ENCODE measurements at regions not wholly inside any gene's neighbourhood (a gene's known extent, or its start where the extent isn't known, plus 50 kb on each side); places are given as distances from the start of the nearest gene placed in this dataset.
"Not testable (repeated sequence)": the region's sequence is repeated elsewhere in the genome, so short reads cannot be mapped to it uniquely, and the experiment has no call there.

GRCh38 chr5:12570688-12571087 lies 666.4 kb upstream of the CTNND2 start:
- ATAC-seq (replicated peaks in 1 of 4) (no peak), DNase-seq (no peak)
- ChIA-PET CTCF (no interaction called here), POLR2A (no interaction called here)
- Histone ChIP-seq H3K4me3 (ENCODE audit: control insufficient read depth in 1 of 2, extremely low read depth in 1 of 2, low read length in 1 of 2) (no peak overlapping the region), H3K9me3 (no peaks in the 10 kb centered on the region), H3K36me3 (ENCODE audit: control insufficient read depth in 2 of 2, extremely low read depth in 1 of 2, insufficient read depth in 1 of 2, low read length in 1 of 2) (no peaks in the 10 kb centered on the region), H3K27me3 (replicated peaks in 1 of 2; ENCODE audit: control insufficient read depth in 2 of 2, extremely low read depth in 1 of 2, insufficient read depth in 2 of 2, low read length in 1 of 2) (no peaks in the 10 kb centered on the region), H3K27ac (ENCODE audit: low read length) (no peak overlapping the region), H3K4me1 (ENCODE audit: control insufficient read depth in 1 of 2, extremely low read depth in 1 of 2, insufficient read depth in 2 of 2, low read length in 2 of 2) (no peaks in the 10 kb centered on the region)
- Mint-ChIP-seq H3K36me3 (no peaks in the 10 kb centered on the region), H3K27ac (no peak overlapping the region), H3K9me3 (peaks cover 0 to 6% (median 6%) of the 10 kb centered on the region in 3 donors), H3K4me1 (no peaks in the 10 kb centered on the region), H3K4me3 (no peak overlapping the region), H3K27me3 (no peaks in the 10 kb centered on the region)
- WGBS (ENCODE audit: insufficient coverage): 80% methylated on average over 1 of the region's 1 CpG

- ChIA-PET CTCF (no interaction called here), POLR2A (no interaction called here)
- Histone ChIP-seq H3K27me3 (replicated peaks in 1 of 2; ENCODE audit: control insufficient read depth in 2 of 2, extremely low read depth in 1 of 2, insufficient read depth in 2 of 2, low read length in 1 of 2) (no peaks in the 10 kb centered on the region), H3K4me3 (ENCODE audit: control insufficient read depth in 1 of 2, extremely low read depth in 1 of 2, low read length in 1 of 2) (no peak overlapping the region), H3K36me3 (ENCODE audit: control insufficient read depth in 2 of 2, extremely low read depth in 1 of 2, insufficient read depth in 1 of 2, low read length in 1 of 2) (no peaks in the 10 kb centered on the region), H3K9me3 (no peaks in the 10 kb centered on the region), H3K4me1 (ENCODE audit: control insufficient read depth in 1 of 2, extremely low read depth in 1 of 2, insufficient read depth in 2 of 2, low read length in 2 of 2) (no peaks in the 10 kb centered on the region), H3K27ac (ENCODE audit: low read length) (no peak overlapping the region)
- no peak for DNase-seq
- H3K27me3 Mint-ChIP-seq: no peaks in the 10 kb centered on the region
- H3K27ac Mint-ChIP-seq: no peak overlapping the region
- H3K9me3 Mint-ChIP-seq: peaks cover 3 to 16% (median 10%) of the 10 kb centered on the region in 3 donors
- no peak for ATAC-seq (replicated peaks in 1 of 4)
- no peaks in the 10 kb centered on the region for H3K36me3 Mint-ChIP-seq
- no CpG with 5 or more reads among the region's 1 CpG for WGBS (ENCODE audit: insufficient coverage)
- no peaks in the 10 kb centered on the region for H3K4me1 Mint-ChIP-seq
- H3K4me3 Mint-ChIP-seq: no peak overlapping the region
Measured at GRCh38 chr5:12566441-12566840, 662.2 kb upstream of the CTNND2 start.

- ATAC-seq (replicated peaks in 1 of 4): no peak
- no peak for DNase-seq
- POLR2A ChIA-PET: no interaction called here
- peaks cover 0 to 13% (median 9%) of the 10 kb centered on the region in 3 donors for H3K9me3 Mint-ChIP-seq
- H3K4me3 Mint-ChIP-seq: no peak overlapping the region
- Histone ChIP-seq H3K4me1 (ENCODE audit: control insufficient read depth in 1 of 2, extremely low read depth in 1 of 2, insufficient read depth in 2 of 2, low read length in 2 of 2) (no peaks in the 10 kb centered on the region), H3K36me3 (ENCODE audit: control insufficient read depth in 2 of 2, extremely low read depth in 1 of 2, insufficient read depth in 1 of 2, low read length in 1 of 2) (no peaks in the 10 kb centered on the region), H3K27me3 (replicated peaks in 1 of 2; ENCODE audit: control insufficient read depth in 2 of 2, extremely low read depth in 1 of 2, insufficient read depth in 2 of 2, low read length in 1 of 2) (no peaks in the 10 kb centered on the region), H3K4me3 (ENCODE audit: control insufficient read depth in 1 of 2, extremely low read depth in 1 of 2, low read length in 1 of 2) (no peak overlapping the region), H3K9me3 (no peaks in the 10 kb centered on the region), H3K27ac (ENCODE audit: low read length) (no peak overlapping the region)
- H3K27ac Mint-ChIP-seq: no peak overlapping the region
- H3K27me3 Mint-ChIP-seq: no peaks in the 10 kb centered on the region
- CTCF ChIA-PET: no interaction called here
- WGBS (ENCODE audit: insufficient coverage): 57% methylated on average over 1 of the region's 2 CpGs
- no peaks in the 10 kb centered on the region for H3K36me3 Mint-ChIP-seq
- no peaks in the 10 kb centered on the region for H3K4me1 Mint-ChIP-seq
Measured at GRCh38 chr5:12557012-12557411, 652.8 kb upstream of the CTNND2 start.

GRCh38 chr5:12526113-12526512 lies 621.9 kb upstream of the CTNND2 start:
- H3K27ac ChIP-seq (ENCODE audit: low read length): no peak overlapping the region
- Mint-ChIP-seq H3K4me1 (no peaks in the 10 kb centered on the region), H3K27me3 (no peaks in the 10 kb centered on the region), H3K36me3 (no peaks in the 10 kb centered on the region), H3K27ac (no peak overlapping the region), H3K9me3 (peaks cover 5 to 10% (median 9%) of the 10 kb centered on the region in 3 donors), H3K4me3 (no peak overlapping the region)
- CTCF ChIA-PET: no interaction called here
- no peaks in the 10 kb centered on the region for H3K9me3 ChIP-seq
- no peaks in the 10 kb centered on the region for H3K36me3 ChIP-seq (ENCODE audit: control insufficient read depth in 2 of 2, extremely low read depth in 1 of 2, insufficient read depth in 1 of 2, low read length in 1 of 2)
- POLR2A ChIA-PET: no interaction called here
- no CpG with 5 or more reads among the region's 1 CpG for WGBS (ENCODE audit: insufficient coverage)
- H3K27me3 ChIP-seq (replicated peaks in 1 of 2; ENCODE audit: control insufficient read depth in 2 of 2, extremely low read depth in 1 of 2, insufficient read depth in 2 of 2, low read length in 1 of 2): no peaks in the 10 kb centered on the region
- DNase-seq (no peak), ATAC-seq (replicated peaks in 1 of 4) (no peak)
- H3K4me3 ChIP-seq (ENCODE audit: control insufficient read depth in 1 of 2, extremely low read depth in 1 of 2, low read length in 1 of 2): no peak overlapping the region
- H3K4me1 ChIP-seq (ENCODE audit: control insufficient read depth in 1 of 2, extremely low read depth in 1 of 2, insufficient read depth in 2 of 2, low read length in 2 of 2): no peaks in the 10 kb centered on the region

- Histone ChIP-seq H3K4me1 (ENCODE audit: control insufficient read depth in 1 of 2, extremely low read depth in 1 of 2, insufficient read depth in 2 of 2, low read length in 2 of 2) (no peaks in the 10 kb centered on the region), H3K27me3 (replicated peaks in 1 of 2; ENCODE audit: control insufficient read depth in 2 of 2, extremely low read depth in 1 of 2, insufficient read depth in 2 of 2, low read length in 1 of 2) (no peaks in the 10 kb centered on the region), H3K4me3 (ENCODE audit: control insufficient read depth in 1 of 2, extremely low read depth in 1 of 2, low read length in 1 of 2) (no peak overlapping the region), H3K27ac (ENCODE audit: low read length) (no peak overlapping the region), H3K9me3 (no peaks in the 10 kb centered on the region), H3K36me3 (ENCODE audit: control insufficient read depth in 2 of 2, extremely low read depth in 1 of 2, insufficient read depth in 1 of 2, low read length in 1 of 2) (no peaks in the 10 kb centered on the region)
- Mint-ChIP-seq H3K4me3 (no peak overlapping the region), H3K4me1 (no peaks in the 10 kb centered on the region), H3K9me3 (peaks cover 10 to 17% (median 16%) of the 10 kb centered on the region in 3 donors), H3K27ac (no peak overlapping the region), H3K36me3 (no peaks in the 10 kb centered on the region), H3K27me3 (no peaks in the 10 kb centered on the region)
- POLR2A ChIA-PET: no interaction called here
- DNase-seq (no peak), ATAC-seq (replicated peaks in 1 of 4) (no peak)
- 78% methylated on average over 4 of the region's 5 CpGs for WGBS (ENCODE audit: insufficient coverage)
- CTCF ChIA-PET: no interaction called here
Measured at GRCh38 chr5:12522116-12522515, 617.9 kb upstream of the CTNND2 start.

- H3K27ac Mint-ChIP-seq; H3K27me3 ChIP-seq (replicated peaks in 1 of 2; ENCODE audit: control insufficient read depth in 2 of 2, extremely low read depth in 1 of 2, insufficient read depth in 2 of 2, low read length in 1 of 2); H3K36me3 ChIP-seq (ENCODE audit: control insufficient read depth in 2 of 2, extremely low read depth in 1 of 2, insufficient read depth in 1 of 2, low read length in 1 of 2); H3K4me3 Mint-ChIP-seq; H3K36me3 Mint-ChIP-seq; DNase-seq; POLR2A ChIA-PET; CTCF ChIA-PET; H3K4me3 ChIP-seq (ENCODE audit: control insufficient read depth in 1 of 2, extremely low read depth in 1 of 2, low read length in 1 of 2); H3K27me3 Mint-ChIP-seq; ATAC-seq (replicated peaks in 1 of 4); H3K9me3 ChIP-seq; H3K4me1 ChIP-seq (ENCODE audit: control insufficient read depth in 1 of 2, extremely low read depth in 1 of 2, insufficient read depth in 2 of 2, low read length in 2 of 2); H3K4me1 Mint-ChIP-seq; H3K27ac ChIP-seq (ENCODE audit: low read length): not testable (repeated sequence)
- 67% methylated on average over 1 of the region's 1 CpG for WGBS (ENCODE audit: insufficient coverage)
- H3K9me3 Mint-ChIP-seq: peaks cover 22 to 39% (median 36%) of the 10 kb centered on the region in 3 donors
Measured at GRCh38 chr5:12504983-12505382, 600.7 kb upstream of the CTNND2 start.

GRCh38 chr5:12488161-12488560 lies 583.9 kb upstream of the CTNND2 start:
- H3K27ac ChIP-seq (ENCODE audit: low read length): no peak overlapping the region
- no peaks in the 10 kb centered on the region for H3K9me3 ChIP-seq
- no peak overlapping the region for H3K4me3 ChIP-seq (ENCODE audit: control insufficient read depth in 1 of 2, extremely low read depth in 1 of 2, low read length in 1 of 2)
- H3K27me3 Mint-ChIP-seq: no peaks in the 10 kb centered on the region
- ChIA-PET POLR2A (no interaction called here), CTCF (no interaction called here)
- no peaks in the 10 kb centered on the region for H3K36me3 Mint-ChIP-seq
- no peak overlapping the region for H3K4me3 Mint-ChIP-seq
- H3K27me3 ChIP-seq (replicated peaks in 1 of 2; ENCODE audit: control insufficient read depth in 2 of 2, extremely low read depth in 1 of 2, insufficient read depth in 2 of 2, low read length in 1 of 2): no peaks in the 10 kb centered on the region
- H3K27ac Mint-ChIP-seq: no peak overlapping the region
- DNase-seq (no peak), ATAC-seq (replicated peaks in 1 of 4) (peak in 1 of 4 experiments; percentile 23)
- no peaks in the 10 kb centered on the region for H3K4me1 ChIP-seq (ENCODE audit: control insufficient read depth in 1 of 2, extremely low read depth in 1 of 2, insufficient read depth in 2 of 2, low read length in 2 of 2)
- no peaks in the 10 kb centered on the region for H3K4me1 Mint-ChIP-seq
- peaks cover 20 to 36% (median 28%) of the 10 kb centered on the region in 3 donors for H3K9me3 Mint-ChIP-seq
- 56% methylated on average over 2 of the region's 3 CpGs for WGBS (ENCODE audit: insufficient coverage)
- no peaks in the 10 kb centered on the region for H3K36me3 ChIP-seq (ENCODE audit: control insufficient read depth in 2 of 2, extremely low read depth in 1 of 2, insufficient read depth in 1 of 2, low read length in 1 of 2)
